COLO829 (cell line): ENCODE measurements at regions not wholly inside any gene's neighbourhood (a gene's known extent, or its start where the extent isn't known, plus 50 kb on each side); places are given as distances from the start of the nearest gene placed in this dataset.

Experiments used
- DNase-seq: peaks from one replicate; pipeline ENCODE4 v3.0.0; 2012; ENCODE audit warnings: low spot score

GRCh38 chr1:65681096-65681495 is 111.6 kb upstream of the PDE4B start:
- no peak for DNase-seq

- DNase-seq = peak; percentile 72
These were observed 105.1 kb upstream of the PDE4B start for GRCh38 chr1:65687428-65688214.

DNA sequence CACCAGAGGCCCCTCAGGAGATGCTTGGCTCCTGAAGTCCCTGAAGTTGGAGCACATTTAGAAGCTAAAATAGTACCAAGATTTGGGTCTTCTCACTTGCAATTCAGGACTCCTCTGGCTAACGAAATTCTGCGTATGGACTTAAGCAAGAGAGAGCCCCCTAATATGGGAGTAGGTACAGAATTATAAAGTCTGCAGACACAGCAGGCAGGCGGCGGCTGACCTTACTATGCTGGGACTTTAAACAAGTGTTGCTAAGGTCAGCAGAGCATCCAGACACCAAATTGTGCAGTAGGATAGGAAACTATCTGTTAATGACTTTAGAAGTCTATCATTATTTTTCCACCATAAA is 104.5 kb upstream of the PDE4B start:
- DNase-seq = no peak

DNA sequence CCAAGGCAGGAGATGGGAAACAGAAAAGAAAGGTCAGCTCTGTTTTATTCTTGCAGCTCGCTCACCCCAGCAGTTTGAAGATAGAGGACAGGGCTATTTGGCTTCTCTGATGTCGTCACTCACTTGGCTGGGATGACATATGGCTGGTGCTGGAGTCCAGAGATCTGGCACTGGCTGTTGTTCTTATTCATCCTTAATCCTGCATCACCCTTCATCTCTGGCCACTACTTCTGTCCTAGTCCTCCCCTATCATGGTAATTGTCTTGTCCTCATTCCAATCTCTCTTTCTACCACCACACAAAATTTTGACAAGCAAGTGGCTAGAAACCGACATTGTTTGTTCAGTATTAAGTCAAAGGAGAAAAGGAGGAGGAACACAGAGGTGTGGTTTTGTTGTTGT is 103.8 kb upstream of the PDE4B start:
- no peak for DNase-seq

DNA sequence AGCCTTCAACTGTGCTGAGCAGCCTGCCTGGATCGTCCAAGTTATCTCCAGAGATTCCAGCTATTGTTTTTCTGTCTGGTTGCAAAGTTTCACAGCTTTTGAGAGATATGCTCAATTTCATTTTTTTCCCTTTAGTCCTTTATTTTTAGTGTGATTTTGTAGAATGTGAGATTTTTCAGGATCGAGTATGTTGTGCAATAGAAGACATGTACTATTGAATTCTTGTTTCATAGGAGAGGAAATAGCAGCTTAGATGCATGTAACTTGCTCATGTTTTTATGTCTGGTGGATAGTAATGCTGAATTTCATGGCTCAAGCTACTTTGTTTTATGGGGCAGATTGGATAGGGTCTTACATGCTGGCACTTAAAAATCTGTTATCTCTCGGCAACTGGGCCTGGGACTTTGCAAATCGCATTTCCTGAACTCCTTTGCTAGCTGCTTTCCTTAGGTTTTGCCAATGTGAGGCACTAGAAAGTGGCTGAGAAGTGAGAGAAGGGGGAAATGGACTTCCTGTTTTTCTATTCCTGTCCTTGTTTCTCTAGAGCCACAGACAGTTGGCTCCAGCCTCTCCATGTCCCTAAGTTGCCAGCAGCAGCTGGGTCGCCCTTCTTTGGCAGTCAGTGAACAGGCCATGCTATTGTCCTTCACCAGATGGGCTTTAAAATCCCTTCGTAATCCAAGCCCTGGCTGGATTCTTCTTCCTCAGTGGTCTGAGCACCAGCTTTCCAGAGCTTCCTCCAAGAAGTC is 101.4 kb upstream of the PDE4B start:
- DNase-seq = no peak

GRCh38 chr1:65691972-65692371 is 100.7 kb upstream of the PDE4B start:
- no peak for DNase-seq

- no peak for DNase-seq
These were observed 98.6 kb upstream of the PDE4B start for GRCh38 chr1:65694126-65694525.

GRCh38 chr1:65694933-65695332 is 97.8 kb upstream of the PDE4B start:
- DNase-seq = no peak

DNA sequence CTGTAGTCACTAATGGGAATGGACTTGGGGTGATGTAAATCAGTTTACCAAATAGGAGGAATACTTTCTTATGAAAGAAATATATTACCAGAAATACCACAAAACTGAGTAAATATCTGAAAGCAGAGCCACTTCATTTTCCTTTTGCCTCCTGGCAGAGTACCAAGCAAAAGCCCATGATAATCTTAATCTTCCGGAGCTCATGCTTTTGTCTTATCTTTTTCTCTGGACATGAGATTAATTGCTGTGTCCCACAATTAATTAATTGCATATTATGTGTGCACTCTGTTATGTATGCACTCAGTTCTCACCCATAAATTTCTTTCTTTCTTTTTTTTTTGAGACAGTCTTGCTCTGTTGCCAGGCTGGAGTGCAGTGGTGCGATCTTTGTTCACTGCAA is 94.1 kb upstream of the PDE4B start:
- DNase-seq = no peak

DNA sequence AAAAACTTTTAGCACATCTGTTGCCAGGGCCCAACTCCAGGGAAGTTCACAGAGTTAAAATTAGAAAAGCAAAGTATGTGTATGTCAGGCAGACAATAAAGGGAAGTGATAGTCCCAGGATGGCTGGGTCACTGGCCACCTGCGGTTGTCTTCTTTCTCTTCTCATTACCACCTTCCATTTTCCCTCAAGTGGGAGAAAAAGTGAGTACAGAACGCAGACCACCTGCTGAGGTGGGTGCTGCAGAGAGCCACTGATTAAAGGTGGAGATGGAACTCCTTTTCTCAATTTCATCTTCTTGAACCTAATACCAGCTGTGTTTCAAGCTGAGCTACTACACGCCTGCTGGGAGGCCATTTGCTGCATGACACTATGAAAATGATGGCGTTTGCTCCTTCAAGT is 88.8 kb upstream of the PDE4B start:
- no peak for DNase-seq

- DNase-seq = no peak
These were observed 88.4 kb upstream of the PDE4B start for GRCh38 chr1:65704318-65704717.

DNA sequence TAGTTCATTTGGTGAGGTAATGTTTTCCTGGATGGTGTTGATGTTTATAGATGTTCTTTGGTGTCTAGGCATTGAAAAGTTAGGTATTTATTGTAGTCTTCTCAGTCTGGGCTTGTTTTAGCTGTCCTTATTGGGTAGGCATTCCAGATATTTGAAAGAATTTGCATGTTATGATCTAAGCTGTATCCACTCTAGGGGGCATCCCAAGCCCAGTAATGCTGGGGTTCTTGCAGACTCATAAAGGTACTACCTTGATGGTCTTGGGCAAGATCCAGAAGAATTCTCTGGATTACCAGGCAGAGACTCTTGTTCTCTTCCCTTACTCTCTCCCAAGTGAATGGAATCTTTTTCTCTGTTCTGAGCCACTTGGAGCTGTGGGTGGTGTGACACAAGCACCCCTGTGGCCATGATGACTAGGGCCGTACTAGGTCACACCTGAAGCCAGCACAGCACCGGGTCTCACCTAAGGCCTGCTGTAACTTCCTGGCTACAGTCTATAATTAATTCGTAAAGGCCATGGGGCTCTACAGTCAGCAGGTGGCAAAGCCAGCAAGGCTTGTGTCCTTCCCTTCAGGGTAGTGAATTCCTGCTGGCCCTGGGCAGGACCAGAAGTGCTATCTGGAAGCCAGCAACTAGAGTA is 74.8 kb upstream of the PDE4B start:
- no peak for DNase-seq

DNA sequence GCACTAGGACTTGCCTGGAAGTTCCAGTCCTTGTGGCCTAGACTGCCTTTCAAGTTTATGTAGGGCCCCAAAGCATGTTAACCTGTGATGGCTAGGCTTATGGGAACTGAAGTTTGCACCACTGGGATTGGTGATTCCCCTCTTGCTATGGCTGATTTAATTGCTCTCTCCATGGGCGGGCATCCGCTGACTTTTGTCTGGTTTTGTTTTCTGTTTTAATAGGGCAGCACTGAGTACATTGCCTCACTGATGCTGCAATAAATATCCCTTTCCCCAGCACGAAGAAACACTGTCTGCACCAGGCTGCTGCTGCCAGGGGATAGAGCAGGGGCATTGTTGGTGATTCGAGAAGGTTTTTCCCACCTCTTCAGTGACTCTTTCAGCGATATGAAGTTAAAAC is 73.3 kb upstream of the PDE4B start:
- DNase-seq = no peak

- DNase-seq = no peak
These were observed 70.2 kb upstream of the PDE4B start for GRCh38 chr1:65722461-65722860.

- DNase-seq = no peak
These were observed 68.5 kb upstream of the PDE4B start for GRCh38 chr1:65724151-65724550.

- no peak for DNase-seq
These were observed 67.6 kb upstream of the PDE4B start for GRCh38 chr1:65725064-65725463.

- no peak for DNase-seq
These were observed 64.2 kb upstream of the PDE4B start for GRCh38 chr1:65728504-65728903.

GRCh38 chr1:65729259-65729658 is 63.4 kb upstream of the PDE4B start:
- DNase-seq = no peak

- no peak for DNase-seq
These were observed 57.7 kb upstream of the PDE4B start for GRCh38 chr1:65734979-65735378.

- no peak for DNase-seq
These were observed 50.7 kb upstream of the PDE4B start for GRCh38 chr1:65741993-65742392.
